Right cardiac atrium (tissue), 5 donors: ENCODE measurements at regions not wholly inside any gene's neighbourhood (a gene's known extent, or its start where the extent isn't known, plus 50 kb on each side); places are given as distances from the start of the nearest gene placed in this dataset.

ENCODE experiments used
- ATAC-seq, 2 donors: fragments of 200-7000 bp; cut with Tn5 transposase; one replicate each; pipeline versions ENCODE4 v1.8.0 to v1.9.1; 2020; ENCODE audit warnings: moderate library complexity in 2 of 2, mild to moderate bottlenecking in 1 of 2
- DNase-seq, 3 donors: peaks; one replicate each; pipeline ENCODE4 v3.0.0-alpha.2; 2020
- H3K27ac ChIP-seq: one replicate; pipeline ENCODE4 v1.5.1; 2013; ENCODE audit warnings: mild to moderate bottlenecking, low read length, control low read depth, moderate library complexity
- H3K27me3 ChIP-seq: one replicate; pipeline ENCODE4 v1.6.1; 2013; ENCODE audit not compliant: control insufficient read depth, insufficient read depth
- H3K4me1 ChIP-seq: one replicate; pipeline ENCODE4 v1.6.1; 2013; ENCODE audit warnings: low read length; ENCODE audit not compliant: control insufficient read depth, insufficient read depth
- H3K4me3 ChIP-seq: one replicate; pipeline ENCODE4 v1.5.1; 2013; ENCODE audit warnings: low read length, control low read depth
- H3K9me3 ChIP-seq: one replicate; pipeline ENCODE4 v1.6.1; 2013; ENCODE audit warnings: low read length; ENCODE audit not compliant: control insufficient read depth
- WGBS: extraction: QIAGEN DNeasy Blood & Tissue Kit; methylation state at CpG from one replicate; pipeline ENCODE4 v1.1.7; 2013; 5-methylcytosine and 5-hydroxymethylcytosine counted together
- intact Hi-C, 4 donors: fragments of 100-400 bp; cut with DNase I; formaldehyde crosslinking; loops; one replicate each; pipeline versions ENCODE4 v1.11.0 to v1.14.0; 2022 to 2023
- donor health status: healthy with polysubstance abuse.
- donor health status: DM: no; HTN: yes; CAD: no.
- donor health status: DM: no; HTN: no; CAD: no.
- donor health status: DM: no; HTN: yes; CAD: no; lungs with severe emphysema.
- donor health status: DM: yes; HTN: yes; CAD: no.

GRCh38 chr7:47690902-47691558 is 109.1 kb upstream of the TNS3 start:
- intact Hi-C loops: no loop called here
- no peak overlapping the region for H3K4me3 ChIP-seq
- H3K4me1 ChIP-seq: no peaks in the 10 kb centered on the region
- 33% methylated on average over 3 of the region's 3 CpGs for WGBS
- no peak overlapping the region for H3K27ac ChIP-seq
- DNase-seq (no peak), ATAC-seq (no peak)
- H3K27me3 ChIP-seq: no peaks in the 10 kb centered on the region
- no peaks in the 10 kb centered on the region for H3K9me3 ChIP-seq

- no peak overlapping the region for H3K4me3 ChIP-seq
- WGBS: 44% methylated on average over 4 of the region's 4 CpGs
- no peaks in the 10 kb centered on the region for H3K4me1 ChIP-seq
- H3K27ac ChIP-seq: no peak overlapping the region
- ATAC-seq (no peak), DNase-seq (no peak)
- H3K9me3 ChIP-seq: no peaks in the 10 kb centered on the region
- intact Hi-C loops: no loop called here
- no peaks in the 10 kb centered on the region for H3K27me3 ChIP-seq
Observed at GRCh38 chr7:47689558-47689957, 107.6 kb upstream of the TNS3 start.

- no peaks in the 10 kb centered on the region for H3K9me3 ChIP-seq
- no peak overlapping the region for H3K4me3 ChIP-seq
- 83% methylated on average over 15 of the region's 15 CpGs for WGBS
- ATAC-seq: peak in 1 of 2 donors; percentile 14
- intact Hi-C loops: no loop called here
- no peaks in the 10 kb centered on the region for H3K27me3 ChIP-seq
- no peak overlapping the region for H3K27ac ChIP-seq
- H3K4me1 ChIP-seq: no peaks in the 10 kb centered on the region
- DNase-seq: no peak
Observed at GRCh38 chr7:47688311-47689100, 106.6 kb upstream of the TNS3 start.

GRCh38 chr7:47685712-47686376 is 103.9 kb upstream of the TNS3 start:
- WGBS: 86% methylated on average over 5 of the region's 5 CpGs
- no peaks in the 10 kb centered on the region for H3K9me3 ChIP-seq
- ATAC-seq (no peak), DNase-seq (no peak)
- H3K4me1 ChIP-seq: no peaks in the 10 kb centered on the region
- H3K27me3 ChIP-seq: no peaks in the 10 kb centered on the region
- H3K4me3 ChIP-seq: no peak overlapping the region
- intact Hi-C loops: no loop called here
- no peak overlapping the region for H3K27ac ChIP-seq

GRCh38 chr7:47685151-47685550 is 103.2 kb upstream of the TNS3 start:
- Histone ChIP-seq H3K4me1 (no peaks in the 10 kb centered on the region), H3K9me3 (no peaks in the 10 kb centered on the region), H3K27ac (no peak overlapping the region), H3K4me3 (no peak overlapping the region), H3K27me3 (no peaks in the 10 kb centered on the region)
- intact Hi-C loops: no loop called here
- no peak for DNase-seq
- ATAC-seq: no peak
- 89% methylated on average over 3 of the region's 3 CpGs for WGBS

- Histone ChIP-seq H3K4me1 (no peaks in the 10 kb centered on the region), H3K27ac (no peak overlapping the region), H3K27me3 (no peaks in the 10 kb centered on the region), H3K4me3 (no peak overlapping the region), H3K9me3 (no peaks in the 10 kb centered on the region)
- no peak for ATAC-seq
- DNase-seq: no peak
- 75% methylated on average over 5 of the region's 5 CpGs for WGBS
- intact Hi-C loops: no loop called here
Observed at GRCh38 chr7:47684728-47685127, 102.8 kb upstream of the TNS3 start.

- intact Hi-C loops: no loop called here
- H3K4me3 ChIP-seq: no peak overlapping the region
- DNase-seq (no peak), ATAC-seq (no peak)
- WGBS: 87% methylated on average over 6 of the region's 6 CpGs
- H3K27ac ChIP-seq: no peak overlapping the region
- H3K4me1 ChIP-seq: no peaks in the 10 kb centered on the region
- no peaks in the 10 kb centered on the region for H3K9me3 ChIP-seq
- no peaks in the 10 kb centered on the region for H3K27me3 ChIP-seq
Observed at GRCh38 chr7:47683485-47683898, 101.6 kb upstream of the TNS3 start.

GRCh38 chr7:47682874-47683273 is 101.0 kb upstream of the TNS3 start:
- Histone ChIP-seq H3K27me3 (no peaks in the 10 kb centered on the region), H3K9me3 (no peaks in the 10 kb centered on the region), H3K27ac (no peak overlapping the region), H3K4me3 (no peak overlapping the region), H3K4me1 (no peaks in the 10 kb centered on the region)
- DNase-seq (no peak), ATAC-seq (no peak)
- intact Hi-C loops: no loop called here
- 80% methylated on average over 6 of the region's 6 CpGs for WGBS

GRCh38 chr7:47681249-47681810 is 99.4 kb upstream of the TNS3 start:
- no peak overlapping the region for H3K27ac ChIP-seq
- DNase-seq: no peak
- H3K9me3 ChIP-seq: peaks cover 2% of the 10 kb centered on the region
- intact Hi-C loops: no loop called here
- H3K4me1 ChIP-seq: no peaks in the 10 kb centered on the region
- WGBS: 91% methylated on average over 8 of the region's 8 CpGs
- no peaks in the 10 kb centered on the region for H3K27me3 ChIP-seq
- no peak for ATAC-seq
- no peak overlapping the region for H3K4me3 ChIP-seq

GRCh38 chr7:47678641-47679380 is 96.9 kb upstream of the TNS3 start:
- 96% methylated on average over 6 of the region's 6 CpGs for WGBS
- no peak overlapping the region for H3K4me3 ChIP-seq
- DNase-seq: no peak
- ATAC-seq: no peak
- intact Hi-C loops: no loop called here
- no peaks in the 10 kb centered on the region for H3K27me3 ChIP-seq
- H3K4me1 ChIP-seq: no peaks in the 10 kb centered on the region
- H3K27ac ChIP-seq: no peak overlapping the region
- peaks cover 2% of the 10 kb centered on the region for H3K9me3 ChIP-seq
